NCI-H2196 treated with DMSO at 0.1 percent for 48 hours (cell line): ENCODE measurements at regions not wholly inside any gene's neighbourhood (a gene's known extent, or its start where the extent isn't known, plus 50 kb on each side); places are given as distances from the start of the nearest gene placed in this dataset.
"Not testable (repeated sequence)": the region's sequence is repeated elsewhere in the genome, so short reads cannot be mapped to it uniquely, and the experiment has no call there.

Experiments used
- DNase-seq: peaks from one replicate; lab custom pipeline; 2025; ENCODE audit not compliant: unreplicated experiment; lab: John Stamatoyannopoulos, UW

GRCh38 chr11:98423933-98424332, 596.8 kb upstream of the CNTN5 start:
- no peak for DNase-seq

GRCh38 chr11:98424773-98425172, 596.0 kb upstream of the CNTN5 start:
- not testable (repeated sequence) for DNase-seq

- DNase-seq: no peak
Measured at GRCh38 chr11:98431463-98432359, 589.0 kb upstream of the CNTN5 start.

- no peak for DNase-seq
Measured at GRCh38 chr11:98434296-98434695, 586.5 kb upstream of the CNTN5 start.

GRCh38 chr11:98453378-98453777, 567.4 kb upstream of the CNTN5 start:
- no peak for DNase-seq

- no peak for DNase-seq
Measured at GRCh38 chr11:98455500-98456307, 565.0 kb upstream of the CNTN5 start.

GRCh38 chr11:98456308-98456680, 564.5 kb upstream of the CNTN5 start:
- no peak for DNase-seq

- no peak for DNase-seq
Measured at GRCh38 chr11:98495016-98495415, 525.7 kb upstream of the CNTN5 start.

GRCh38 chr11:98495601-98496000, 525.1 kb upstream of the CNTN5 start:
- no peak for DNase-seq

GRCh38 chr11:98507208-98507607, 513.5 kb upstream of the CNTN5 start:
- DNase-seq: no peak

GRCh38 chr11:98512938-98513337, 507.8 kb upstream of the CNTN5 start:
- DNase-seq: no peak

- no peak for DNase-seq
Measured at GRCh38 chr11:98531576-98531975, 489.2 kb upstream of the CNTN5 start.

- DNase-seq: no peak
Measured at GRCh38 chr11:98536023-98536422, 484.7 kb upstream of the CNTN5 start.

GRCh38 chr11:98538358-98538757, 482.4 kb upstream of the CNTN5 start:
- not testable (repeated sequence) for DNase-seq

GRCh38 chr11:98545544-98546175, 475.1 kb upstream of the CNTN5 start:
- no peak for DNase-seq

GRCh38 chr11:98549571-98549970, 471.2 kb upstream of the CNTN5 start:
- no peak for DNase-seq

GRCh38 chr11:98559961-98560360, 460.8 kb upstream of the CNTN5 start:
- no peak for DNase-seq

- DNase-seq: no peak
Measured at GRCh38 chr11:98561252-98561651, 459.5 kb upstream of the CNTN5 start.

GRCh38 chr11:98561877-98562395, 458.8 kb upstream of the CNTN5 start:
- no peak for DNase-seq

- no peak for DNase-seq
Measured at GRCh38 chr11:98564233-98564632, 456.5 kb upstream of the CNTN5 start.

- no peak for DNase-seq
Measured at GRCh38 chr11:98564881-98565280, 455.9 kb upstream of the CNTN5 start.
